HEK293T (cell line): ENCODE measurements at regions not wholly inside any gene's neighbourhood (a gene's known extent, or its start where the extent isn't known, plus 50 kb on each side); places are given as distances from the start of the nearest gene placed in this dataset.

ENCODE experiments used
- ARNT ChIP-seq: fragments of 450-650 bp; IDR thresholded peaks from 2 replicates; pipeline ENCODE4 v1.6.1; 2017; ENCODE audit warnings: mild to moderate bottlenecking
- NFRKB ChIP-seq: fragments of 450-650 bp; IDR thresholded peaks from 2 replicates; pipeline ENCODE4 v1.6.1; 2016; ENCODE audit warnings: mild to moderate bottlenecking, moderate library complexity
- SUZ12 ChIP-seq: fragments of 450-650 bp; IDR thresholded peaks from 2 replicates; pipeline ENCODE4 v1.6.1; 2016; ENCODE audit warnings: mild to moderate bottlenecking

DNA sequence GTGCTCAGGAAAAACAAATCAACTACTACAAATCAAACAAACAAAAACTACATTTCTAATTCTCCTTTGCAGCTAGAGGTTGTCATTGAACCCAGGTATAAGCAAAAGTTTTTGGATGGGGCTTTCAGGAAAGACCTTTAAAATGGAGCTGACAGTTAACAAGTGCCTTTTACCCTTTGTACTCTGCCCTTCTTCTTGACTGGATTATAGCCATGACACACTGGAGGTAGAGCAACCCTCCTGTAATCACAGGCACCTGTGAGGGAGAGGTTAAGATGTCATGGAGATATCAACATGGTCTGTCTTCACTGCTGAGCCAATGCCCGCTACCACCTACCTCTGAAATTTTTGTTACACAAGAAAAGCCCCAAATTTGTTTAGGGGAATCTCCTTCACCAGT lies 100.0 kb upstream of the GLS start:
- TF ChIP-seq NFRKB (no peak), SUZ12 (no peak), ARNT (no peak)
